Nephron (organoid): ENCODE measurements at regions not wholly inside any gene's neighbourhood (a gene's known extent, or its start where the extent isn't known, plus 50 kb on each side); places are given as distances from the start of the nearest gene placed in this dataset.

Experiments used
- H3K27ac Mint-ChIP-seq, 3 experiments: 2 replicates each; pipeline ENCODE4 v1.8.0; 2020; ENCODE audit warnings: mixed read lengths in 3 of 3, mild to moderate bottlenecking in 2 of 3, moderate library complexity in 1 of 3
- H3K27me3 Mint-ChIP-seq: 2 replicates; pipeline ENCODE4 v1.8.0; 2021; ENCODE audit warnings: low read depth, mild to moderate bottlenecking, moderate library complexity, mixed read lengths
- H3K36me3 Mint-ChIP-seq: 2 replicates; pipeline ENCODE4 v1.8.0; 2020; ENCODE audit warnings: low read depth, mixed read lengths
- H3K4me1 Mint-ChIP-seq: 2 replicates; pipeline ENCODE4 v1.8.0; 2020; ENCODE audit warnings: mixed read lengths
- H3K4me3 Mint-ChIP-seq, 3 experiments: 2 replicates each; pipeline ENCODE4 v1.8.0; 2020; ENCODE audit warnings: mild to moderate bottlenecking in 3 of 3, mixed read lengths in 3 of 3, moderate library complexity in 2 of 3
- H3K9me3 Mint-ChIP-seq: 2 replicates; pipeline ENCODE4 v1.8.0; 2020; ENCODE audit warnings: mixed read lengths
- TF ChIP-seq, protein P1 (sequence below), 3 experiments: fragments of 200-600 bp; sonication (generic); IDR thresholded peaks; one replicate each; pipeline ENCODE4 v1.5.0; 2021; ENCODE audit warnings: antibody characterized with exemption in 3 of 3; ENCODE audit not compliant: unreplicated experiment in 3 of 3

DNA sequence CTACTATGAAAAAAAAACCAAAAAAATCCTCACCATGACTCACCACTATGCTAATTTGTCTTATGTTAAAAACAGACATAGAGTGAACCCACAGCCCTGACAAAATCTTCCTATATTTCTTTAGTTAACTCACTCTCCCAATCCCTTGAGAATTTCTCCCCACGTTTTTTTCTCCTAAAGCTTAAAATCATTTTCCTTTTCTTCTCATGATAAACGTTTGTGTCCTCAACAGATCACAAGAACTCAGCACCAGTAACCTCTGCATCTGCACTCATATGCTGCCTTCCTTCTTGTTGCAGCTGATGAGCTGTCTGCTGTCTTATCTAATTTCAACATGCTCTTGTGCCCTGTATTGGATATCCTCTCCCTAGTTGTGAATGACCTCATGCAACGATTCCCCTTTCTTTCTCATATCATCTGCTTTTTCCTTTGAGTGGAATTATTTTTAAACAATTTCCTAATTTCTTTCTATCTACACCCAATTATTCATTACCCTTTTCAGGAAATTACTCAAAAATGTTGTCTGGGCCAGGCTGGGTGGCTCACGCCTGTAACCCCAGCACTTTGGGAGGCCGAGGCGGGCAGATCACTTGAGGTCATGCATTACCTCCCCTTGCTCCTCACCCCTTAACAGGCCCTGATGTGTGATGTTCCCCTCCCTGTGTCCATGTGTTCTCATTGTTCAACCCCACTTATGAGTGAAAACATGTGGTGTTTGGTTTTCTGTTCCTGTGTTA, 427.5 kb upstream of the MGAT4C start:
- no peaks in the 10 kb centered on the region for H3K4me1 Mint-ChIP-seq
- no peak overlapping the region for H3K4me3 Mint-ChIP-seq
- H3K36me3 Mint-ChIP-seq, result peaks cover under 1% of the 10 kb centered on the region
- H3K27me3 Mint-ChIP-seq, result no peaks in the 10 kb centered on the region
- H3K27ac Mint-ChIP-seq, result no peak overlapping the region
- TF ChIP-seq, protein P1, sequence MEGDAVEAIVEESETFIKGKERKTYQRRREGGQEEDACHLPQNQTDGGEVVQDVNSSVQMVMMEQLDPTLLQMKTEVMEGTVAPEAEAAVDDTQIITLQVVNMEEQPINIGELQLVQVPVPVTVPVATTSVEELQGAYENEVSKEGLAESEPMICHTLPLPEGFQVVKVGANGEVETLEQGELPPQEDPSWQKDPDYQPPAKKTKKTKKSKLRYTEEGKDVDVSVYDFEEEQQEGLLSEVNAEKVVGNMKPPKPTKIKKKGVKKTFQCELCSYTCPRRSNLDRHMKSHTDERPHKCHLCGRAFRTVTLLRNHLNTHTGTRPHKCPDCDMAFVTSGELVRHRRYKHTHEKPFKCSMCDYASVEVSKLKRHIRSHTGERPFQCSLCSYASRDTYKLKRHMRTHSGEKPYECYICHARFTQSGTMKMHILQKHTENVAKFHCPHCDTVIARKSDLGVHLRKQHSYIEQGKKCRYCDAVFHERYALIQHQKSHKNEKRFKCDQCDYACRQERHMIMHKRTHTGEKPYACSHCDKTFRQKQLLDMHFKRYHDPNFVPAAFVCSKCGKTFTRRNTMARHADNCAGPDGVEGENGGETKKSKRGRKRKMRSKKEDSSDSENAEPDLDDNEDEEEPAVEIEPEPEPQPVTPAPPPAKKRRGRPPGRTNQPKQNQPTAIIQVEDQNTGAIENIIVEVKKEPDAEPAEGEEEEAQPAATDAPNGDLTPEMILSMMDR (IDR thresholded peaks at IDR 0.05; ENCODE audit: unreplicated experiment in 3 of 3), result no peak
- H3K9me3 Mint-ChIP-seq, result peaks cover 30% of the 10 kb centered on the region

DNA sequence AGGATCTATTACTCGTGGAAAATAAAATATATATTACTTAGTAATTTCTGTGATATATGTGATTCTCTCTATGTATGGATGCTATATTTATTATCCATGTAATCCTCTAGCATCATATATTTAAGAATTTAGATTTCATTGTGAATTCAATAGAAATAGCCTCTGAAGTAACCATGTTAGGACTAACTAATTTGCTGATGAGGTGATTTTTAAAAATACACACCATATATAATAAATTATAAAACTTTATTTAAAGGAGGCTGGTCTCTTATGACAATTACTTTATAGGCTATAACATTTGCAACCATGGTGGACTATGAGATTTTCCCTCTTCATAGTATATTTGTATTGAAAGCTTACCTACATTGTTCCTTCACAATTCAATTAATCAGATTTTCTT, 424.9 kb upstream of the MGAT4C start:
- no peak overlapping the region for H3K4me3 Mint-ChIP-seq
- peaks cover 11% of the 10 kb centered on the region for H3K9me3 Mint-ChIP-seq
- no peaks in the 10 kb centered on the region for H3K27me3 Mint-ChIP-seq
- no peaks in the 10 kb centered on the region for H3K36me3 Mint-ChIP-seq
- H3K27ac Mint-ChIP-seq, result no peak overlapping the region
- no peaks in the 10 kb centered on the region for H3K4me1 Mint-ChIP-seq
- TF ChIP-seq, protein P1 (IDR thresholded peaks at IDR 0.05; ENCODE audit: unreplicated experiment in 3 of 3), result no peak

- TF ChIP-seq, protein P1 (IDR thresholded peaks at IDR 0.05; ENCODE audit: unreplicated experiment in 3 of 3), result no peak
- Mint-ChIP-seq H3K4me3 (no peak overlapping the region), H3K27ac (no peak overlapping the region), H3K9me3 (peaks cover 2% of the 10 kb centered on the region), H3K27me3 (no peaks in the 10 kb centered on the region), H3K4me1 (no peaks in the 10 kb centered on the region), H3K36me3 (no peaks in the 10 kb centered on the region)
These were observed 419.0 kb upstream of the MGAT4C start for GRCh38 chr12:86675197-86675596.

DNA sequence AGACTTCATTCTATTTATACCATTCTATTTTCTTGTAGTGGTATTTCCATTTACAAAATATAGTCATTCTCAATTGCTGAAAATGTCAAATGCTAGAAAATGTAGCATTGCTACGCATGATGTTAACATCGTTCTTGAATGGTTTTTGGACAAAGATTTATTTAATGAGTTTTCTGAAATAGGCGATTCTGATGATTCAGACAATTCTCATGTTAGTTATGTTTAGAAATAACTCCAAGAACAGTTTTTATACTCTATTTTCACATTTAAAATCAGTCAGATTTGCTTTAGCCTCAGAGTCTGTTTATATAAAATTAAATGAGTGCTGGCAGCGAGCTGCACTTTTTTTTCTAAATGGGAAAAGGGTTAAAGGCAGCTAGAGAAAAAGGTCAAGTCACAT, 414.8 kb upstream of the MGAT4C start:
- no peaks in the 10 kb centered on the region for H3K27me3 Mint-ChIP-seq
- TF ChIP-seq, protein P1 (IDR thresholded peaks at IDR 0.05; ENCODE audit: unreplicated experiment in 3 of 3), result no peak

GRCh38 chr12:86669010-86669409, 412.8 kb upstream of the MGAT4C start:
- no peak overlapping the region for H3K27ac Mint-ChIP-seq
- no peaks in the 10 kb centered on the region for H3K36me3 Mint-ChIP-seq
- TF ChIP-seq, protein P1 (IDR thresholded peaks at IDR 0.05; ENCODE audit: unreplicated experiment in 3 of 3), result no peak

More for the DNA sequence above, 414.8 kb upstream of the MGAT4C start:
- Mint-ChIP-seq H3K4me1 (no peaks in the 10 kb centered on the region), H3K9me3 (no peaks in the 10 kb centered on the region), H3K36me3 (no peaks in the 10 kb centered on the region), H3K27ac (no peak overlapping the region), H3K4me3 (no peak overlapping the region)

DNA sequence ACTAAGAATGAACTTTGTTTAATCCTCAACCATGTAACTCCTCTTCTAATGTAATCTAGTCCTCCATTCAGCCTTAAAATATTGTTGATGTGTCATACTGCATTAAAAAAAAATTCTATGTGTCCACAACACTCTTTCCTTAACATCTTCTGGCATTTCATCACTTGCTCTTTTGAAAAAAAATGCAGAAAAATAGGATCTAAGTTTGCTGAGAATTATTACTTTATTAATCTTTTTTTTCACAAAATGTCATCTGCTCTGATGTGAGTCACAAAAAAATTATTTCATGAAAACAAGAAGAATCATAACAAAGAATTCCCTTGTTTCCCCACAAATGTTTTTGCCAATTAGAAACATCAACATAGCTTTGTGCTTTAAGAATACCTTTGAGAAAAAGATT, 410.1 kb upstream of the MGAT4C start:
- H3K36me3 Mint-ChIP-seq, result no peaks in the 10 kb centered on the region

More at GRCh38 chr12:86669010-86669409, 412.8 kb upstream of the MGAT4C start:
- peaks cover 3% of the 10 kb centered on the region for H3K4me1 Mint-ChIP-seq
- no peak overlapping the region for H3K4me3 Mint-ChIP-seq
- no peaks in the 10 kb centered on the region for H3K9me3 Mint-ChIP-seq
- no peaks in the 10 kb centered on the region for H3K27me3 Mint-ChIP-seq

More for the DNA sequence above, 410.1 kb upstream of the MGAT4C start:
- Mint-ChIP-seq H3K27me3 (no peaks in the 10 kb centered on the region), H3K4me1 (peaks cover 5% of the 10 kb centered on the region), H3K27ac (no peak overlapping the region), H3K9me3 (no peaks in the 10 kb centered on the region), H3K4me3 (no peak overlapping the region)
- TF ChIP-seq, protein P1 (IDR thresholded peaks at IDR 0.05; ENCODE audit: unreplicated experiment in 3 of 3), result no peak
